IMR-90 (cell line): ENCODE measurements at regions not wholly inside any gene's neighbourhood (a gene's known extent, or its start where the extent isn't known, plus 50 kb on each side); places are given as distances from the start of the nearest gene placed in this dataset.

Experiments used
- BHLHE40 ChIP-seq: fragments of 150-350 bp; IDR thresholded peaks from 2 replicates; pipeline ENCODE4 v1.6.1; 2016; ENCODE audit warnings: mild to moderate bottlenecking, low read depth, low read length
- POLR2A ChIP-seq: IDR thresholded peaks from 2 replicates; pipeline ENCODE4 v1.6.1; 2012; ENCODE audit warnings: mild to moderate bottlenecking, low read depth, low read length
- RCOR1 ChIP-seq: IDR thresholded peaks from 2 replicates; pipeline ENCODE4 v1.6.1; 2012; ENCODE audit warnings: mild to moderate bottlenecking, low read length, improper control_type of control experiment; ENCODE audit not compliant: insufficient replicate concordance
- RFX5 ChIP-seq: IDR thresholded peaks from 2 replicates; pipeline ENCODE4 v1.8.0; 2012; ENCODE audit warnings: low read depth, mild to moderate bottlenecking, low read length, moderate library complexity
- TF ChIP-seq, protein P1 (sequence below): conservative IDR thresholded peaks from 2 replicates; pipeline ENCODE4 v1.5.1; 2012; ENCODE audit warnings: mild to moderate bottlenecking, low read depth, low read length, improper control_type of control experiment

DNA sequence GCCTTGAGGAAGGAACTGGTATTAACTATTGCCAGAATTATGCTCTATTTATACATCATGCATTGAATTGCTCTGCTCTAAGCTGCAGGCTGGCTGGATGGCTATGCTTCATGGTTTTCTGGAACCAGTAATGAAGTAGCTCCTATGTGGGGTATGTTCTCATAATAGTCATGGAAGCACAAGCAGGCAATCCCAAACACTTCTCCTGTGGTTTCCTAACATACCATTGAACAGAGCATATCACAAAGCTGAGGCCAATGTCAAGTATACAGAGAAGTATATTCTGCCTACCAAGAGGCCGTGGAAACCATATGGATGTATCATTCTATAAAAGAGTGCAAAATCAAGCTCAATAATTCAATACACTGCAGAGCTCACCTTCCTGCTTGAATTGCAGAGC lies 1752.4 kb upstream of the FLRT2 start:
- TF ChIP-seq, protein P1, sequence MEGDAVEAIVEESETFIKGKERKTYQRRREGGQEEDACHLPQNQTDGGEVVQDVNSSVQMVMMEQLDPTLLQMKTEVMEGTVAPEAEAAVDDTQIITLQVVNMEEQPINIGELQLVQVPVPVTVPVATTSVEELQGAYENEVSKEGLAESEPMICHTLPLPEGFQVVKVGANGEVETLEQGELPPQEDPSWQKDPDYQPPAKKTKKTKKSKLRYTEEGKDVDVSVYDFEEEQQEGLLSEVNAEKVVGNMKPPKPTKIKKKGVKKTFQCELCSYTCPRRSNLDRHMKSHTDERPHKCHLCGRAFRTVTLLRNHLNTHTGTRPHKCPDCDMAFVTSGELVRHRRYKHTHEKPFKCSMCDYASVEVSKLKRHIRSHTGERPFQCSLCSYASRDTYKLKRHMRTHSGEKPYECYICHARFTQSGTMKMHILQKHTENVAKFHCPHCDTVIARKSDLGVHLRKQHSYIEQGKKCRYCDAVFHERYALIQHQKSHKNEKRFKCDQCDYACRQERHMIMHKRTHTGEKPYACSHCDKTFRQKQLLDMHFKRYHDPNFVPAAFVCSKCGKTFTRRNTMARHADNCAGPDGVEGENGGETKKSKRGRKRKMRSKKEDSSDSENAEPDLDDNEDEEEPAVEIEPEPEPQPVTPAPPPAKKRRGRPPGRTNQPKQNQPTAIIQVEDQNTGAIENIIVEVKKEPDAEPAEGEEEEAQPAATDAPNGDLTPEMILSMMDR: no peak
- no peak for TF ChIP-seq RFX5
- no peak for TF ChIP-seq POLR2A
- no peak for TF ChIP-seq BHLHE40
- no peak for TF ChIP-seq RCOR1
